ENCODE measurements at regions not wholly inside any gene's neighbourhood (a gene's known extent, or its start where the extent isn't known, plus 50 kb on each side); places are given as distances from the start of the nearest gene placed in this dataset.

DNA sequence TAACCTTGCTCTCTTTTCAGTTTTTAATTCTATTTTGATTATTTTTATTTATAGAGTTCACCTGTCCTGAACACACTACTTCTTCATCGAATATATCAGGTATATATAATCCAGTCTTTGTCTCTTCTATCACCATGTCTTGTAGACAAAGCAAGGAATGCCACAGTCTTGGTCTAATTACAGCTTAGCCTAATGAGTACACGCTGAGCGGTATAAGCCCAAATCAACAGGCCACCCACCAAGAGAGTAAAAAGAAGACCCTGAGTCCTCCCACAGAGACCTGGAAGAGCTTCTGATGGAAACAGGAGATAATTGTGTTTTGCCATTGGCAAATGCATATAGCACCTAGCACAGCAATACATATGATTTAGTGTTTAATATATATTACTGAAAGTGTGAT is 68.7 kb upstream of the TCF21 start:
- no peak for DNase-seq (ENCODE audit: low spot score)
- intact Hi-C loops (cut with DNase I): no loop called here
- Histone ChIP-seq H3K4me1 (replicated peaks) (no peaks in the 10 kb centered on the region), H3K9me3 (no peaks in the 10 kb centered on the region), H3K27ac (no peak overlapping the region), H3K27me3 (replicated peaks; ENCODE audit: insufficient read depth) (no peaks in the 10 kb centered on the region), H3K36me3 (no peaks in the 10 kb centered on the region), H3K4me3 (no peak overlapping the region)
- TF ChIP-seq POLR2A (IDR thresholded peaks at IDR 0.05) (no peak), POLR2AphosphoS5 (IDR thresholded peaks at IDR 0.05) (no peak)
- TF ChIP-seq, protein P1, sequence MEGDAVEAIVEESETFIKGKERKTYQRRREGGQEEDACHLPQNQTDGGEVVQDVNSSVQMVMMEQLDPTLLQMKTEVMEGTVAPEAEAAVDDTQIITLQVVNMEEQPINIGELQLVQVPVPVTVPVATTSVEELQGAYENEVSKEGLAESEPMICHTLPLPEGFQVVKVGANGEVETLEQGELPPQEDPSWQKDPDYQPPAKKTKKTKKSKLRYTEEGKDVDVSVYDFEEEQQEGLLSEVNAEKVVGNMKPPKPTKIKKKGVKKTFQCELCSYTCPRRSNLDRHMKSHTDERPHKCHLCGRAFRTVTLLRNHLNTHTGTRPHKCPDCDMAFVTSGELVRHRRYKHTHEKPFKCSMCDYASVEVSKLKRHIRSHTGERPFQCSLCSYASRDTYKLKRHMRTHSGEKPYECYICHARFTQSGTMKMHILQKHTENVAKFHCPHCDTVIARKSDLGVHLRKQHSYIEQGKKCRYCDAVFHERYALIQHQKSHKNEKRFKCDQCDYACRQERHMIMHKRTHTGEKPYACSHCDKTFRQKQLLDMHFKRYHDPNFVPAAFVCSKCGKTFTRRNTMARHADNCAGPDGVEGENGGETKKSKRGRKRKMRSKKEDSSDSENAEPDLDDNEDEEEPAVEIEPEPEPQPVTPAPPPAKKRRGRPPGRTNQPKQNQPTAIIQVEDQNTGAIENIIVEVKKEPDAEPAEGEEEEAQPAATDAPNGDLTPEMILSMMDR (IDR thresholded peaks at IDR 0.05): no peak
- 65% methylated on average over 3 of the region's 3 CpGs for WGBS

DNA sequence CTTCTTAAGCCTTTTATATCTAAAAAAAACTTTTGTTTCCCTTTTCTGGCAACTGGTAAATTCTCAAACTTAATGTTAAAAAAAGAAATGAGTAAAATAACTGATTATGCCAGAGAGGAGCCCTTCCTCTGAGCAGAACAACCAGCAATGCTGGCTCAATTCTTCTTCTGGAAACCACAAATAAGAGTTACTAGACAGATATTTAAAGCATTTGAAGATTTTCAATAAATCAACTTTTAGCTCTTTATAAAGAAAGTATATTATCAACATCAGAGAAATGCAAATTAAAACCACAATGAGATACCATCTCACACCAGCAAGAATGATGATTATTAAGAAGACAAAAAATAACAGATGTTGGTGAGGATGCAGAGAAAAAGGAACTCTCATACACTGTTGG is 61.1 kb upstream of the TCF21 start:
- no peaks in the 10 kb centered on the region for H3K27me3 ChIP-seq (replicated peaks; ENCODE audit: insufficient read depth)
- H3K4me1 ChIP-seq (replicated peaks): no peaks in the 10 kb centered on the region
- TF ChIP-seq, protein P1 (IDR thresholded peaks at IDR 0.05): no peak
- TF ChIP-seq POLR2A (IDR thresholded peaks at IDR 0.05): no peak
- TF ChIP-seq POLR2AphosphoS5 (IDR thresholded peaks at IDR 0.05): no peak

DNA sequence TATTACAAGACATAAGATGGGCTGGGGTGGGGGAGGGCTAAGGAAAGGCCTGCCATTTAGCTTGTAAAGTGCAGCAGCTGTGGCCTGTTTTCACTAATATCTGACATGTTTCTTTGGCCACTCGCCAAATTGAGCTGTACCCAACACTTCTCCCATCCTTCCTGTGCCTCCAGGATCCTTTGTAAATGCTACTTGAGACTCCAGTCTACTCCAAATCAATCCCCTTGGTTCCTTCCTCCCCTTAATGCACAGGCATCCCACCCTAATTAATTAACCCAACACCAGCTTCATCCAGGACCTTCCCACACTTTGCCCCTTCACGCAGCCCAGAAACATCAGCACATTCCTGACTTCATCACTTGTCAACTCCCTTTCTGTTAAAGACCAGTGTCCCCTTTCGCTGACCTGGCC is 55.0 kb upstream of the TCF21 start:
- intact Hi-C loops (cut with DNase I): no loop called here
- WGBS: 58% methylated on average over 3 of the region's 3 CpGs
- Histone ChIP-seq H3K27ac (no peak overlapping the region), H3K9me3 (no peaks in the 10 kb centered on the region), H3K27me3 (replicated peaks; ENCODE audit: insufficient read depth) (no peaks in the 10 kb centered on the region), H3K4me1 (replicated peaks) (no peaks in the 10 kb centered on the region), H3K4me3 (no peak overlapping the region), H3K36me3 (no peaks in the 10 kb centered on the region)
- DNase-seq (ENCODE audit: low spot score): no peak
- TF ChIP-seq, protein P1 (IDR thresholded peaks at IDR 0.05): no peak
- TF ChIP-seq POLR2A (IDR thresholded peaks at IDR 0.05) (no peak), POLR2AphosphoS5 (IDR thresholded peaks at IDR 0.05) (no peak)

More for the DNA sequence above, 61.1 kb upstream of the TCF21 start:
- no peak for DNase-seq (ENCODE audit: low spot score)
- Histone ChIP-seq H3K9me3 (no peaks in the 10 kb centered on the region), H3K4me3 (no peak overlapping the region), H3K36me3 (no peaks in the 10 kb centered on the region), H3K27ac (no peak overlapping the region)
- intact Hi-C loops (cut with DNase I): no loop called here

DNA sequence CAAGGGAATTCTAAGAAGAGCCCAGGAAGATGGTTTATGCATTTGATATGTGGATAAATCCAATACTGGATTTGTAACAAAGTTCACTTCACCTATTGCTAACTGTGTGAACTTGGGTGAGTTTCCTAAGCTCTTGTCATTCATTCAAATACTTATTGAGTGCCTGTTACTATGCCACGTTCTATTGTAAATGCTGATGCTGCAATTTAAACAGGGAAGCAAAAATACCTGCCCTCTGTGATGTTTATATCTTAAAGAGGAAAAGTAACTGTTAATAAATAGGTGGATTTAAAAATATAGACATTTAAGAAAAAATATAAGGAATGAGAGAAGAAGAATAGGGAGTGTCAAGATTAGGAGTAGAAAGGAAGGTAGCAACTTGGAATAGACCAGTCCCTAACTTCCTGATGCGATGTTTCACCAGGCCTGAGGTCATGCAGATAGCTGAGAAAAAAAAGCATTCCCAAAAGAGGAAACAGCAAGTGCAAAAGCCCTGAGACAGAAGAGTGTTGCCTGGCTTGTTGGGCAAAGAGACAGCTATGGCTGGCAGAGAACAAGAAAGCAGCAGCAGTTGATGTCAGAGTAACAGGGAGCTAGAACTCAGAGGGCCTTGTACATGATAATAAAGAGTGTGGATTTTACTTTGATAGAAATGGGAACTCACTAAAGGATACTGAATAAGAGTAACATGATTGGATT is 54.3 kb upstream of the TCF21 start:
- no peaks in the 10 kb centered on the region for H3K27me3 ChIP-seq (replicated peaks; ENCODE audit: insufficient read depth)
- no peaks in the 10 kb centered on the region for H3K9me3 ChIP-seq
- WGBS: 80% methylated on average over 2 of the region's 2 CpGs
- no peaks in the 10 kb centered on the region for H3K36me3 ChIP-seq
- no peak for DNase-seq (ENCODE audit: low spot score)
- H3K4me1 ChIP-seq (replicated peaks): no peaks in the 10 kb centered on the region
- no peak for TF ChIP-seq POLR2AphosphoS5 (IDR thresholded peaks at IDR 0.05)
- intact Hi-C loops (cut with DNase I): loop anchor here (5.0 kb wide), 2 partner anchors 83 to 267 kb away; no protein-coding TSS in a partner anchor
- H3K27ac ChIP-seq: no peak overlapping the region
- no peak overlapping the region for H3K4me3 ChIP-seq

DNA sequence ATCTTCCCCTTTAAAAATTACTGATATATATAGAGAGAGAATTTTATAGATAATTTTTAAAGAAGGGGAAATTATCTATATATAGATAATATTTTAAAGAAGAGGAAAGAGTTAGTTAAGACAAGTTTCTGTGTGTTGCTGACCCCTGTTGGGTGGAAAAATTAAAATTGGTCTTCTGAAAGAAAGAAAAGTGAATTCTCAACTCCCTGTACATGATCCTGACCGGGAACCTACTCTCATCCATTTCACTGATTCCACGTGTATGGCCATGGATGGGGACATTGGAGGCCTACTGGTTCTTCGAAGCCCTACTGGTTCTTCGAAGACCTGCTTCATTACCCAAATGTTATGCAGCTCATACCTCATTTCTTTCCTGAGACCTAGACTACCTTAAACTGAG is 53.0 kb upstream of the TCF21 start:
- 89% methylated on average over 4 of the region's 4 CpGs for WGBS
- no peaks in the 10 kb centered on the region for H3K36me3 ChIP-seq
- intact Hi-C loops (cut with DNase I): loop anchor here (5.0 kb wide), 2 partner anchors 81 to 269 kb away; no protein-coding TSS in a partner anchor
- no peaks in the 10 kb centered on the region for H3K4me1 ChIP-seq (replicated peaks)
- no peak overlapping the region for H3K27ac ChIP-seq
- DNase-seq (ENCODE audit: low spot score): no peak
- TF ChIP-seq POLR2A (IDR thresholded peaks at IDR 0.05): no peak
- H3K9me3 ChIP-seq: no peaks in the 10 kb centered on the region
- H3K4me3 ChIP-seq: no peak overlapping the region
- no peaks in the 10 kb centered on the region for H3K27me3 ChIP-seq (replicated peaks; ENCODE audit: insufficient read depth)

DNA sequence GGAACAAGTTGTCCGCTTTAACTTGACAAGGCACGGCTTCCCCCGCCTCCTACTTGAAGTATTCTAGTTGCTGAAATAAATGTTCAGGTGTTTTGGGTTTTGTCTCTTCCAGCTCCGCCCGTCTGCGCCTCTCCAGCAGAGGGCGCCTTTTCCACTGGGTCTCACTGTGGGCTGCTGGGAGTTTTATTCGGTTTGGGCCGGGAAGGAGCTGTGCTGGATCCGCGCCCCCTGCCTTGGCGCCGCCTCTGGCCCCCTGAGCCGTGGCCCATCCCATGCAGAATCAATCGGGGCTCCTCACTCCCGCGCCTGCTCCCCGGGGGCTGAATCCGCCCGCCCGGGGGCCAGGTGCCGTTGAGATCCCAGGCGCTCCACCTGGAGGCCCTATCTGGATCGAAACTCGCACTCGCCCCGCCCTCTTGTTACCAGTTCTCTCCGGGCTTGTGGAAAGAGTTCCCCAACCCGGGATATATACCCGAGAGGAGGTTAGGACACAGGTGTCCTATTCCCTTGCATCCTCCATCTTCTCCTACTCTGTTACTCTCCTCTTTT is 51.0 kb upstream of the TCF21 start:
- intact Hi-C loops (cut with DNase I): loop anchor here (5.0 kb wide), 2 partner anchors 79 to 271 kb away; no protein-coding TSS in a partner anchor
- peak; percentile 33 for DNase-seq (ENCODE audit: low spot score)
- Histone ChIP-seq H3K27ac (no peak overlapping the region), H3K36me3 (no peaks in the 10 kb centered on the region), H3K4me3 (peak overlapping the region; percentile 31), H3K9me3 (no peaks in the 10 kb centered on the region), H3K27me3 (replicated peaks; ENCODE audit: insufficient read depth) (no peaks in the 10 kb centered on the region), H3K4me1 (replicated peaks) (no peaks in the 10 kb centered on the region)
- TF ChIP-seq, protein P1 (IDR thresholded peaks at IDR 0.05): peak; percentile 38 to 74 (median 62)
- no peak for TF ChIP-seq POLR2A (IDR thresholded peaks at IDR 0.05)
- TF ChIP-seq POLR2AphosphoS5 (IDR thresholded peaks at IDR 0.05): no peak
- 20% methylated on average over 30 of the region's 30 CpGs for WGBS
